AG04449 (cell line): ENCODE measurements at regions not wholly inside any gene's neighbourhood (a gene's known extent, or its start where the extent isn't known, plus 50 kb on each side); places are given as distances from the start of the nearest gene placed in this dataset.

Source experiments
- CTCF ChIA-PET: fragments of 350-600 bp; formaldehyde crosslinking; extraction: SDS; loops from one replicate; lab custom pipeline; 2021; ENCODE audit warnings: antibody characterized with exemption; lab: Yijun Ruan, JAX
- POLR2A ChIA-PET: fragments of 400-600, 350-600 bp; formaldehyde crosslinking; extraction: SDS; loops from one replicate; lab custom pipeline; 2020; ENCODE audit warnings: antibody characterized with exemption, inconsistent platforms; lab: Yijun Ruan, JAX
- DNase-seq: peaks from one replicate; pipeline ENCODE4 v3.0.0-alpha.2; 2010; ENCODE audit warnings: low read depth, low spot score
- H3K4me3 ChIP-seq: 2 replicates; pipeline ENCODE4 v1.5.1; 2011; ENCODE audit warnings: low read depth, mild to moderate bottlenecking, control low read depth, low read length
- TF ChIP-seq, protein P1 (sequence below): IDR thresholded peaks from one replicate; pipeline ENCODE4 v1.5.1; 2011; ENCODE audit warnings: mild to moderate bottlenecking, moderate library complexity, low read length, control low read depth, inconsistent platforms; ENCODE audit not compliant: insufficient read depth; ENCODE audit errors: missing control alignments

DNA sequence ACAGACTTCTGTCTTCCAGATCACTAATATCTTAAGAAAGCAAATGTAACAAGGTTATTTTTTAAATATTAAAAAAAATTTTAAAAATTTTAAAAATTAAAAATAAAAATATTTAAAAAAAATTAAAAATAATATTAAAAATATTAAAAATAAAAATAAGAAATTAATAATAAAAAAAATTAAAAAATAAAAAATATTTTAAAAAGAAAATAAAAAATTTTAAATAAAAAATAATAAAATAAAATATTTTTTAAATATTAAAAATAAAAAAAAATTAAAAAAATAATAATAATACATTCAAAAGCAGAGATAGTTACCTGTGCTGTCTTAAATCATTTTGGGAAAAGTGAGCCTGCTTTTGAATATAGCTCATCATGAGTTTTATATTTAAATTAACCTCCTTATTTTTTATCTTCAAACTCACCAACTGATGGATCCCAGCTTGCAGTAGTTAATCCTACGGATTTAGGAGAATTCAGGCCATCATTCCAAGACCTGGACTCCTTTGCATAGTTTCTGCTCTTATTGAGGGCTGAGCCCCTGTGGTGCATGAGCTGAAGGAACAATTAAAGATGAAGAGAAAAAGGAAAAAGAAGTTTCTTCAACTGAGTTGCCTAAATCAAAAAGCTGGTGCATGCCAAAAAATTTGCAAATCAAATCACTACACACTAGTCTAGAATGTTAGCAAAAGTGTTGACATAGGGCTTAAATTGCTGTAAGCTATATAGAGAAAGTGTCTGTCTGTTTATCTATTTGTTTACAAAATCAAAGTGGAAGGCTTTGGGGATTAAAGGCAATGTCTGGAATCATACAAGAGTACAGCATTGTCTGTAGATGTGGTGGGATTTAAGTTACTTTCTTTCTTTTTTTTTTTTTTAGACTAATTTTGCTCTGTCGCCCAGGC lies 50.5 kb upstream of the ZNF438 start:
- no peak overlapping the region for H3K4me3 ChIP-seq
- POLR2A ChIA-PET, result no interaction called here
- no peak for DNase-seq
- TF ChIP-seq, protein P1, sequence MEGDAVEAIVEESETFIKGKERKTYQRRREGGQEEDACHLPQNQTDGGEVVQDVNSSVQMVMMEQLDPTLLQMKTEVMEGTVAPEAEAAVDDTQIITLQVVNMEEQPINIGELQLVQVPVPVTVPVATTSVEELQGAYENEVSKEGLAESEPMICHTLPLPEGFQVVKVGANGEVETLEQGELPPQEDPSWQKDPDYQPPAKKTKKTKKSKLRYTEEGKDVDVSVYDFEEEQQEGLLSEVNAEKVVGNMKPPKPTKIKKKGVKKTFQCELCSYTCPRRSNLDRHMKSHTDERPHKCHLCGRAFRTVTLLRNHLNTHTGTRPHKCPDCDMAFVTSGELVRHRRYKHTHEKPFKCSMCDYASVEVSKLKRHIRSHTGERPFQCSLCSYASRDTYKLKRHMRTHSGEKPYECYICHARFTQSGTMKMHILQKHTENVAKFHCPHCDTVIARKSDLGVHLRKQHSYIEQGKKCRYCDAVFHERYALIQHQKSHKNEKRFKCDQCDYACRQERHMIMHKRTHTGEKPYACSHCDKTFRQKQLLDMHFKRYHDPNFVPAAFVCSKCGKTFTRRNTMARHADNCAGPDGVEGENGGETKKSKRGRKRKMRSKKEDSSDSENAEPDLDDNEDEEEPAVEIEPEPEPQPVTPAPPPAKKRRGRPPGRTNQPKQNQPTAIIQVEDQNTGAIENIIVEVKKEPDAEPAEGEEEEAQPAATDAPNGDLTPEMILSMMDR, result no peak
- CTCF ChIA-PET, result interaction anchor here (0.9 to 2.5 kb wide), 2 partner anchors 10 to 33 kb away, joined by 3 to 8 read pairs; no protein-coding TSS in a partner anchor

DNA sequence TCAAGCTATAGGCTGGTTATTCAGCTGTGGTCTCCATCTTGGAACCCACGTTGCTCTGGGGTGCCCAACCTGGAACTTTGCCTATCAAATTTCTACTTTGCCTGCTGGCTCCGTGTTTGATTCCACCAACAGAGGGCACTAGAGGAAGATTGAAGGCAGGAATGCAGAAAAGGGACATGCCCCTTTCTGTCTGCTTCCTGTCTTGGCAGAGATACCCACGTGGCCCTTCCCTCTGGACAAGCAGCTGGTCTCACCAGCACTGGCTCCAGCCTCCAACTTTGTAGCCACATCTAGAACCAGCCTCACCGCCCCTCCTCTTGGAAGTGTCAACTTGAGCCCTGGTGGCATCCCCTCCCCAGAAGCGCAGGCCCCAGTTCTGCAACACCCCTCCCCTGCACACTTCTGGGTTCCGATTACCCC lies 52.1 kb upstream of the ZNF438 start:
- ChIA-PET CTCF (interaction anchor here (1.0 to 2.5 kb wide), 9 partner anchors 11 to 733 kb away, joined by 3 to 8 read pairs (median 3); no protein-coding TSS in a partner anchor), POLR2A (no interaction called here)
- no peak for DNase-seq
- TF ChIP-seq, protein P1, result peak; percentile 25
- H3K4me3 ChIP-seq, result no peak overlapping the region

DNA sequence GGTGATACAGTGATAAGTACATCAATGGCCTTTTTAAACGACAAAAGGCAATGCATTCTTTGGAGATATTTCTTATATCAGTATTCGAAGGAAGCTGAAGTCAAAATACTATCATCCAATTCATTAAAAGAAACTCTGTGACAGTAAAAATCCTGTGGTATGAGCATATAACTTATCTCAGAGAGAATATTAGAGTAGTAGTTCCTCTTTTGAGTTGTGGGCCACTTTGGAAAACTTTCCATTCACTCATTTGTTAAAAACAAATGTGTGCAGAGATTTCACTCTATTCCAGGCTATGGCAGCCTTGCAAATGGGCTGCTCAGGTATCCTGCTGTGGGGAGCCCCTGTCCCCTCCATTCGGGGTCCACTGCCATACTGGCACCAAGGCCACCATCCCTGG lies 55.3 kb upstream of the ZNF438 start:
- TF ChIP-seq, protein P1, result no peak
- ChIA-PET CTCF (interaction anchor here (0.9 to 1.4 kb wide), 2 partner anchors 13 to 14 kb away, joined by 3 read pairs; no protein-coding TSS in a partner anchor), POLR2A (no interaction called here)
- H3K4me3 ChIP-seq, result no peak overlapping the region
- no peak for DNase-seq

DNA sequence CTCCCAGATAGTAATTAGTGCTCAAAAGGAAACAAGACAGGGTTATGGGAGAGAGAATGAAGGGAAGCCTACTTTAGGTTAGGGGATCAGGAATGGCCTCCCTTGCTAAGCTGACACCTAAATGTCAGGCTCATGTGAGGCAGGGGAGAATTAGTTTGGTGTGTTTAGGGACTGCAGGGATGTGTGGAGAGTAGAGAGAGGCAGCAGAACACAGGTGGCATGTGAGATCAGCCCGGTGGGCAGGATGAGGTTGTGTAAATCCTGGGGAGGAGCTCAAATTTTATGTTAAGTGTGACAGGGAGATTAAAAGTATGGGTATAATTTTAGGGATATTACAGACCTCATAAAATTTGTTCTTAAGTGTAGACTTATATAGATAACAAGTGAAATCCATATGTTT lies 56.2 kb upstream of the ZNF438 start:
- no peak for DNase-seq
- TF ChIP-seq, protein P1, result no peak
- ChIA-PET POLR2A (no interaction called here), CTCF (interaction anchor here (1.4 kb wide), 1 partner anchor 12 kb away, joined by 3 read pairs; no protein-coding TSS in a partner anchor)
- H3K4me3 ChIP-seq, result no peak overlapping the region

DNA sequence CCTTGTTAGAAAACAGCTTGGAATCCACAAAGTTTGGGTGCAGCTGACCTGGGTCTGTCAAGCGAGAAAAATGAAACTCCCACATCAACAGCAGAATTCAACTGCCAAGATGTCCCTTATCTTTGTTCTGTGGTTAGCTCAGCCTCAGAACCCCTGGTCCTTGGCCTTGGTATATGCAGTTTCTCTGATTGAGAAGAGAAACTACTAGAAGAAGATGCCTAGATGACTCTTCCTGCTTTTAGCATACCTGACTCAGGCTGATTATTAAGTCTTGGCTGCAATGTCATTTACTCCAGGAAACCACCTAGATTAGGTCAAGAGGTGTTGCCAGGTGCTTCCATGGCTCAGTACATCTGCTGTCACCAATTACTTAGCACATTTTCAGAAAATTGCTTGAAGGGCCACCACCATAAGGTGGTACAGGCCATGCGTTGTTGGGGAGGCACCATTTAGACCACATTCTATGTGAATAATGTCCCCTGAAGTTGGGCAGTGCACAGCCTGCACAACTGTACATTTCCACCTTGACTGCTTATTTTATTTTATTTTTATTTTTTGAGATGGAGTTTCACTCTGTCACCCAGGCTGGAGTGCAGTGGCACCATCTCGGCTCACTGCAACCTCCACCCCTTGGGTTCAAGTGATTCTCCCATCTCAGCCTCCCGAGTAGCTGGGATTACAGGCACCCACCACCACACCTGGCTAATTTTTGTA lies 59.4 kb upstream of the ZNF438 start:
- DNase-seq, result no peak
- ChIA-PET CTCF (no interaction called here), POLR2A (no interaction called here)
- TF ChIP-seq, protein P1, result no peak
- no peak overlapping the region for H3K4me3 ChIP-seq
